ENCODE measurements at regions not wholly inside any gene's neighbourhood (a gene's known extent, or its start where the extent isn't known, plus 50 kb on each side); places are given as distances from the start of the nearest gene placed in this dataset.

DNA sequence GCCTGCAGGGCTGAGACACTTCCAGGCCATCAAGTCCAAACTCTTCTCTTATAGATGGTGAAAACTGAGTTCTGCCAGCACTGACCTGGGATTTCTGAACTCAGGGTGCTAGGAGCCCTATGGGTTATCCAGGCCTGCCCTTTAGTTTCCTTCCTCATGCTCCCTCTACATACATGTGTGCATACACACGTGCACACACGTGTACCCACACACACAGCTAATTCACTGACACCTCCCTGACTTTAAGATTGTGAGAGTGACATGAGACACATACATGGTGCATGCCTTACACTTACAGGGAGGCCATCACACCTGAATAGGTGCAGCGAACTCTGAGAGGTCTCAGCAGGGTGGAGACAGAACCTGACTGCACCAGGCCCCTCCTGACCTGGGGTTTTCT is 267.4 kb downstream of the CYP26B1 start:
- no peak for TF ChIP-seq POLR2AphosphoS5 (IDR thresholded peaks at IDR 0.05; ENCODE audit: low read depth, low read length)
- TF ChIP-seq, protein P1, sequence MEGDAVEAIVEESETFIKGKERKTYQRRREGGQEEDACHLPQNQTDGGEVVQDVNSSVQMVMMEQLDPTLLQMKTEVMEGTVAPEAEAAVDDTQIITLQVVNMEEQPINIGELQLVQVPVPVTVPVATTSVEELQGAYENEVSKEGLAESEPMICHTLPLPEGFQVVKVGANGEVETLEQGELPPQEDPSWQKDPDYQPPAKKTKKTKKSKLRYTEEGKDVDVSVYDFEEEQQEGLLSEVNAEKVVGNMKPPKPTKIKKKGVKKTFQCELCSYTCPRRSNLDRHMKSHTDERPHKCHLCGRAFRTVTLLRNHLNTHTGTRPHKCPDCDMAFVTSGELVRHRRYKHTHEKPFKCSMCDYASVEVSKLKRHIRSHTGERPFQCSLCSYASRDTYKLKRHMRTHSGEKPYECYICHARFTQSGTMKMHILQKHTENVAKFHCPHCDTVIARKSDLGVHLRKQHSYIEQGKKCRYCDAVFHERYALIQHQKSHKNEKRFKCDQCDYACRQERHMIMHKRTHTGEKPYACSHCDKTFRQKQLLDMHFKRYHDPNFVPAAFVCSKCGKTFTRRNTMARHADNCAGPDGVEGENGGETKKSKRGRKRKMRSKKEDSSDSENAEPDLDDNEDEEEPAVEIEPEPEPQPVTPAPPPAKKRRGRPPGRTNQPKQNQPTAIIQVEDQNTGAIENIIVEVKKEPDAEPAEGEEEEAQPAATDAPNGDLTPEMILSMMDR (IDR thresholded peaks at IDR 0.05): no peak
